OCI-LY3 (cell line): ENCODE measurements at regions not wholly inside any gene's neighbourhood (a gene's known extent, or its start where the extent isn't known, plus 50 kb on each side); places are given as distances from the start of the nearest gene placed in this dataset.

Experiments used
- EZH2phosphoT487 ChIP-seq: fragments of 200-600 bp; shearing (Covaris generic); IDR thresholded peaks from 2 replicates; pipeline ENCODE4 v1.6.1; 2018; ENCODE audit warnings: antibody characterized with exemption, mixed run types, low read depth
- TF ChIP-seq, protein P1 (sequence below): fragments of 200-600, 300-600 bp; sonication (generic); IDR thresholded peaks from 2 replicates; pipeline ENCODE4 v1.5.1; 2014; ENCODE audit warnings: antibody characterized with exemption, low read length, low read depth

DNA sequence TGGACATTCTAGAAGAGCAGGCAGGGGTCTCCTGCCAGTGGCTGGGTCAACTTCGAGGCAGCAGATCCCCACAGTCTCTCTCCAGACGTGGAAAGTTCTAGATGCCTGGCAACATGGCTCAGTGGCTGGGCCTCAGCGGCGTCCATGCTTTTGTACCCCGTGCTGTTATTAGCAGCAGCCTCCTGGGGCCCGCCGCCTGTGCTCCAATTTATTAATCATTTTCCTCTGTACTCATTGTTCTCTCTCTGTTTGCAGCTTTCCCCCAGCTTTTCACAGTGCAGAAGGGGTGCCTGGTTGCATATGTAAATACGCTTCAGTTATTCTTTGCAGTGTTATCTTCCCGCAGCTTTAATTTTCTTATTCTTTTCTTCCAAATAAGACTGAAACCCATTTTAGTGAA lies 515.1 kb downstream of the TBC1D22A start:
- TF ChIP-seq, protein P1, sequence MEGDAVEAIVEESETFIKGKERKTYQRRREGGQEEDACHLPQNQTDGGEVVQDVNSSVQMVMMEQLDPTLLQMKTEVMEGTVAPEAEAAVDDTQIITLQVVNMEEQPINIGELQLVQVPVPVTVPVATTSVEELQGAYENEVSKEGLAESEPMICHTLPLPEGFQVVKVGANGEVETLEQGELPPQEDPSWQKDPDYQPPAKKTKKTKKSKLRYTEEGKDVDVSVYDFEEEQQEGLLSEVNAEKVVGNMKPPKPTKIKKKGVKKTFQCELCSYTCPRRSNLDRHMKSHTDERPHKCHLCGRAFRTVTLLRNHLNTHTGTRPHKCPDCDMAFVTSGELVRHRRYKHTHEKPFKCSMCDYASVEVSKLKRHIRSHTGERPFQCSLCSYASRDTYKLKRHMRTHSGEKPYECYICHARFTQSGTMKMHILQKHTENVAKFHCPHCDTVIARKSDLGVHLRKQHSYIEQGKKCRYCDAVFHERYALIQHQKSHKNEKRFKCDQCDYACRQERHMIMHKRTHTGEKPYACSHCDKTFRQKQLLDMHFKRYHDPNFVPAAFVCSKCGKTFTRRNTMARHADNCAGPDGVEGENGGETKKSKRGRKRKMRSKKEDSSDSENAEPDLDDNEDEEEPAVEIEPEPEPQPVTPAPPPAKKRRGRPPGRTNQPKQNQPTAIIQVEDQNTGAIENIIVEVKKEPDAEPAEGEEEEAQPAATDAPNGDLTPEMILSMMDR: no peak
- TF ChIP-seq EZH2phosphoT487: no peak
